SH-SY5Y (cell line): ENCODE measurements at regions not wholly inside any gene's neighbourhood (a gene's known extent, or its start where the extent isn't known, plus 50 kb on each side); places are given as distances from the start of the nearest gene placed in this dataset.

Experiments used
- GATA2 ChIP-seq: IDR thresholded peaks from 2 replicates; pipeline ENCODE4 v1.6.1; 2011; ENCODE audit warnings: mild to moderate bottlenecking, low read depth, low read length
- GATA3 ChIP-seq: IDR thresholded peaks from 2 replicates; pipeline ENCODE4 v1.6.1; 2011; ENCODE audit warnings: low read depth, mild to moderate bottlenecking, low read length, moderate library complexity

GRCh38 chr11:41613326-41613725 lies 153.9 kb upstream of the LRRC4C start:
- TF ChIP-seq GATA2 = no peak
- TF ChIP-seq GATA3 = no peak
